HepG2 (cell line): ENCODE measurements at regions not wholly inside any gene's neighbourhood (a gene's known extent, or its start where the extent isn't known, plus 50 kb on each side); places are given as distances from the start of the nearest gene placed in this dataset.
A peak's percentile ranks its signal among the peaks of the same experiment; 100 is the strongest.

Experiments
- ATAC-seq: fragments of 200-7000 bp; cut with Tn5 transposase; 3 replicates; pipeline ENCODE4 v1.9.1; 2020; ENCODE audit warnings: mild to moderate bottlenecking, moderate library complexity
- BruUV-seq: library from RNA; stranded (reverse); fragments of 400-500 nt; replicated peaks from 2 replicates; lab custom pipeline; 2021; lab: Mats Ljungman, UMichigan
- CTCF ChIA-PET: fragments of 300-600 bp; formaldehyde crosslinking; extraction: SDS; loops from one replicate; lab custom pipeline; 2021; ENCODE audit warnings: low total read pairs, inconsistent platforms, low intra/inter-chr PET ratio; lab: Yijun Ruan, JAX
- POLR2A ChIA-PET: fragments of 350-600 bp; sonication (Branson Sonifier 250); formaldehyde crosslinking; loops from one replicate; lab custom pipeline; 2020; ENCODE audit warnings: antibody characterized with exemption, inconsistent platforms; lab: Yijun Ruan, JAX
- DNase-seq: peaks from one replicate; pipeline ENCODE4 v3.0.0-alpha.2; 2015; ENCODE audit warnings: low spot score
- FAIRE-seq: peaks from 3 replicates; lab custom pipeline; 2011; peaks lifted over from hg19 to GRCh38; lab: Jason Lieb, UNC
- H2AFZ ChIP-seq: one replicate; pipeline ENCODE4 v1.6.1; 2011; ENCODE audit warnings: low read length, inconsistent platforms
- H3K27ac ChIP-seq: fragments of 300-600 bp; 3 replicates; pipeline ENCODE4 v1.8.0; 2011; ENCODE audit warnings: mixed run types, mild to moderate bottlenecking, mixed read lengths, low read length, inconsistent platforms; ENCODE audit not compliant: insufficient read depth; ENCODE audit errors: extremely low read length
- H3K27me3 ChIP-seq, 2 experiments: fragments of 200-600 bp in 1 of 2; 2 replicates in 1 of 2; 3 replicates in 1 of 2; pipeline versions ENCODE4 v1.6.0 to v1.8.0; 2011; ENCODE audit warnings: low read length in 2 of 2, mild to moderate bottlenecking in 2 of 2, moderate library complexity in 2 of 2, inconsistent platforms in 1 of 2; ENCODE audit not compliant: insufficient read depth in 2 of 2, control insufficient read depth in 1 of 2
- H3K36me3 ChIP-seq, 2 experiments: fragments of 200-600 bp in 1 of 2; replicated peaks in 1 of 2; 2 replicates in 1 of 2; 3 replicates in 1 of 2; pipeline versions ENCODE4 v1.5.1 to v1.8.0; 2011; ENCODE audit warnings: low read length in 2 of 2, inconsistent platforms in 1 of 2; ENCODE audit not compliant: insufficient read depth in 2 of 2, control insufficient read depth in 1 of 2
- H3K4me1 ChIP-seq: 2 replicates; pipeline ENCODE4 v1.5.1; 2012; ENCODE audit warnings: low read length, inconsistent platforms; ENCODE audit not compliant: insufficient read depth
- H3K4me2 ChIP-seq: 2 replicates; pipeline ENCODE4 v1.6.0; 2011; ENCODE audit warnings: low read depth, low read length, inconsistent platforms
- H3K4me3 ChIP-seq, 3 experiments: fragments of 200-600 bp in 1 of 3; sonication (generic), shearing (Covaris generic) in 1 of 3; replicated peaks in 1 of 3; 2 replicates each; pipeline ENCODE4 v1.5.1; 2011 to 2016; ENCODE audit warnings: low read length in 3 of 3, inconsistent platforms in 2 of 3, low read depth in 2 of 3, mild to moderate bottlenecking in 2 of 3, control low read depth in 1 of 3, mixed read lengths in 1 of 3; ENCODE audit not compliant: insufficient read depth in 1 of 3
- H3K79me2 ChIP-seq: one replicate; pipeline ENCODE4 v1.6.1; 2011; ENCODE audit warnings: low read length, inconsistent platforms; ENCODE audit not compliant: insufficient read depth
- H3K9ac ChIP-seq: 2 replicates; pipeline ENCODE4 v1.6.0; 2011; ENCODE audit warnings: mild to moderate bottlenecking, low read depth, low read length, inconsistent platforms; ENCODE audit not compliant: insufficient read depth
- H3K9me3 ChIP-seq: 2 replicates; pipeline ENCODE4 v1.5.1; 2012; ENCODE audit warnings: mild to moderate bottlenecking, low read length
- H4K20me1 ChIP-seq: 2 replicates; pipeline ENCODE4 v1.6.0; 2011; ENCODE audit warnings: inconsistent platforms, mild to moderate bottlenecking, low read length, moderate library complexity; ENCODE audit not compliant: insufficient read depth
- DPF2 ChIP-seq: sonication (generic); formaldehyde crosslinking; IDR thresholded peaks from 2 replicates; pipeline ENCODE4 v1.4.0; 2020; ENCODE audit warnings: mild to moderate bottlenecking, low read depth, missing genetic modification reagents, borderline replicate concordance
- MED1 ChIP-seq: sonication (generic); formaldehyde crosslinking; IDR thresholded peaks from 2 replicates; pipeline ENCODE4 v1.4.0; 2020; ENCODE audit warnings: missing genetic modification reagents
- MED13 ChIP-seq: sonication (generic); formaldehyde crosslinking; IDR thresholded peaks from 2 replicates; pipeline ENCODE4 v1.5.0; 2020; ENCODE audit warnings: missing genetic modification reagents
- NR2F2 ChIP-seq: IDR thresholded peaks from 2 replicates; pipeline ENCODE4 v1.6.1; 2012; ENCODE audit warnings: low read depth, inconsistent platforms, borderline replicate concordance
- THAP8 ChIP-seq: sonication (generic); formaldehyde crosslinking; IDR thresholded peaks from 2 replicates; pipeline ENCODE4 v1.5.1; 2020; ENCODE audit warnings: missing genetic modification reagents, mild to moderate bottlenecking, borderline replicate concordance
- ZFP36L2 ChIP-seq: sonication (generic); formaldehyde crosslinking; IDR thresholded peaks from 2 replicates; pipeline ENCODE4 v1.4.0; 2020; ENCODE audit warnings: missing genetic modification reagents
- ZNF629 ChIP-seq: sonication (generic); formaldehyde crosslinking; conservative IDR thresholded peaks from 2 replicates; pipeline ENCODE4 v1.5.0; 2020; ENCODE audit warnings: missing genetic modification reagents
- WGBS: methylation state at CpG from one replicate; pipeline ENCODE4 v1.1.6; 2017; ENCODE audit warnings: low lambda C conversion rate; 5-methylcytosine and 5-hydroxymethylcytosine counted together
- in situ Hi-C: cut with HindIII; loops from 2 replicates; pipeline ENCODE4 v1.10.0; 2017; ENCODE audit warnings: low pct_unique_long_range_greater_than_20kb; ENCODE audit not compliant: extremely low pct_ligation_motif_present
- intact Hi-C: fragments of 100-400 bp; cut with micrococcal nuclease; formaldehyde crosslinking; loops from one replicate; pipeline ENCODE4 v1.10.0; 2022; ENCODE audit not compliant: unreplicated experiment
- TF ChIP-seq, protein P1 (sequence below): sonication (generic); formaldehyde crosslinking; IDR thresholded peaks from 2 replicates; pipeline ENCODE4 v1.9.0; 2021; ENCODE audit warnings: missing genetic modification reagents, borderline replicate concordance

DNA sequence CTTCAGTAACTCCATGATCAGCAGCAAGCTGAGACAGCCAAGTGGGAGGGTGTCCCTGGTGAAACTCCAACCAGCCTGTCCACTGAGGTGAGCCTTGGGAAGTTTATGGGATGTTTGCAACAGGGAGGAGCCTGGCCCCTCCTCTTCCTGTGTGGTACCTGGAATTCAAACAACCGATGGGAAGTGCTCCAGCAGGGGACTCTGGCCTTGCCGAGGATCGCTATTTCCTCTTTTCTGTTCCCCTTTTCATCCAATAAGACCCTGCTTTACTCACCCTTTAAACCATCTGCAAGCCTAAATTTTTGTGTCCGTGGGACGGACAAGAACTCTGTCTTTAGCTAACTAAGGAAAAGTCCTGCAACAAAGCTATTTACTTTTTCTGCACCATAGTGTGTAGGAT, 491.1 kb upstream of the ZMIZ1 start (continued):
- TF ChIP-seq, protein P1, sequence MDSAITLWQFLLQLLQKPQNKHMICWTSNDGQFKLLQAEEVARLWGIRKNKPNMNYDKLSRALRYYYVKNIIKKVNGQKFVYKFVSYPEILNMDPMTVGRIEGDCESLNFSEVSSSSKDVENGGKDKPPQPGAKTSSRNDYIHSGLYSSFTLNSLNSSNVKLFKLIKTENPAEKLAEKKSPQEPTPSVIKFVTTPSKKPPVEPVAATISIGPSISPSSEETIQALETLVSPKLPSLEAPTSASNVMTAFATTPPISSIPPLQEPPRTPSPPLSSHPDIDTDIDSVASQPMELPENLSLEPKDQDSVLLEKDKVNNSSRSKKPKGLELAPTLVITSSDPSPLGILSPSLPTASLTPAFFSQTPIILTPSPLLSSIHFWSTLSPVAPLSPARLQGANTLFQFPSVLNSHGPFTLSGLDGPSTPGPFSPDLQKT, result 0 out of 2 replicates have a peak, but pooled peaks have one; percentile 16
- no peak for TF ChIP-seq DPF2 (CRISPR knock-in tag)
- TF ChIP-seq, all 625 proteins: peak for 6

DNA sequence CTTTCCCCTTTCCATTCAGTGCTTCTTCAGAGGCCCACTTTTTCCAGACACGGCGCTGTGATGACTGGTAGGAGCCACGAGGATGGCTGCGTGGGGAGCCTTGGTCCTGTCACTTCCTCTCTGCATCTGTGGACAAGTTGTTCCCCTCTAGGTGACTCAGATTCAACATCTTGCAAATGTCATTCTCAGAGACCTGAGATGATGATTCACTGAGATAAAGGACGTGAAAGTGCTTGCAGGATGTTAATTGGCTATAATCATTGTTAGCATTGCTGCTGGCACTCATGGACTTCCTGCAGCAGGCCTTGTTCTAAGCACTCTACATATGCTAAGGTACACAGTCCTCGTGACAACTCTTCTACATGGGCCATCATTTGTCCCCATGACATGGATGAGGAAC, 489.8 kb upstream of the ZMIZ1 start:
- Histone ChIP-seq H3K4me2 (no peak overlapping the region), H3K4me3 (no peak overlapping the region), H3K4me1 (peaks cover 70% of the 10 kb centered on the region), H3K27me3 (peaks cover 0 to 6% of the 10 kb centered on the region in 2 experiments; a peak in 1 of 5 replicates), H4K20me1 (no peaks in the 10 kb centered on the region), H3K79me2 (no peaks in the 10 kb centered on the region), H2AFZ (no peak overlapping the region), H3K9me3 (no peaks in the 10 kb centered on the region), H3K27ac (no peak overlapping the region), H3K36me3 (no peaks in the 10 kb centered on the region), H3K9ac (no peak overlapping the region)
- DNase-seq, result no peak
- POLR2A ChIA-PET, result no interaction called here
- FAIRE-seq, result no peak
- no peak for TF ChIP-seq ZNF629
- no peak for TF ChIP-seq MED1 (CRISPR knock-in tag)
- no peak for TF ChIP-seq MED13
- no TSS peak for BruUV-seq
- in situ Hi-C loops (no loop called here), intact Hi-C loops (no loop called here)
- CTCF ChIA-PET, result no interaction called here
- no peak for ATAC-seq
- WGBS, result 66% methylated on average over 6 of the region's 6 CpGs

DNA sequence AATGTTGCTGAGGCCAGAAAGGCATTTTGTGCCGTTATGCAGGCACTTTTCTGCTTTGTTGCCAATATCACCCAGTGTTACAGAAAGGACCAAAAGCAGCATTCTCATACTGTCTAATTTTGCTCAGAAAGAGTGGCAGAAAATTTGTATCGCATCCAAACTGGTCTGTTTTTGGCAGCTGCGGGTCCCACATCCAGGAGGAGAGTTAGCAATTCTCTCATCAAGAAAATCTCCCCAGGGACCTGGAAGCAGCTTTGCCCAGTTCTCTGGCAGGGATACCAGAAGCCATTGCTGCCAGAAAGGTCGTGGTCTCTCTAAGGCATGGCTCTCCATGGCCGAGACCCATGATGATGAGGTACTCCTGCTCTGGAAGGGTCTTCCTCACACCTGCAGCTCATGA, 489.2 kb upstream of the ZMIZ1 start:
- H3K36me3 ChIP-seq, result no peaks in the 10 kb centered on the region
- peaks cover 77% of the 10 kb centered on the region for H3K4me1 ChIP-seq
- H2AFZ ChIP-seq, result no peak overlapping the region
- FAIRE-seq (no peak), DNase-seq (no peak), ATAC-seq (no peak)
- in situ Hi-C loops, result no loop called here
- CTCF ChIA-PET, result no interaction called here
- POLR2A ChIA-PET, result no interaction called here
- no peak for TF ChIP-seq ZFP36L2 (CRISPR knock-in tag)
- TF ChIP-seq THAP8 (CRISPR knock-in tag), result no peak
- TF ChIP-seq NR2F2, result no peak
- no TSS peak for BruUV-seq
- H3K4me2 ChIP-seq, result no peak overlapping the region
- no peak overlapping the region for H3K27ac ChIP-seq
- no peaks in the 10 kb centered on the region for H4K20me1 ChIP-seq
- WGBS, result 76% methylated on average over 4 of the region's 5 CpGs
- no peaks in the 10 kb centered on the region for H3K79me2 ChIP-seq
- H3K27me3 ChIP-seq, result no peaks in the 10 kb centered on the region
- H3K4me3 ChIP-seq, result no peak overlapping the region
- intact Hi-C loops, result no loop called here
- no peak overlapping the region for H3K9ac ChIP-seq
- H3K9me3 ChIP-seq, result no peaks in the 10 kb centered on the region
